ENCODE measurements at regions not wholly inside any gene's neighbourhood (a gene's known extent, or its start where the extent isn't known, plus 50 kb on each side); places are given as distances from the start of the nearest gene placed in this dataset.

- H3K79me1 ChIP-seq (ENCODE audit: insufficient read depth, low read depth, low read length, poor library complexity, severe bottlenecking) = no peaks in the 10 kb centered on the region
- H2BK12ac ChIP-seq (ENCODE audit: insufficient read length, low read depth, low read length) = no peak overlapping the region
- no peak overlapping the region for H3K4ac ChIP-seq (ENCODE audit: low read depth, low read length)
- no peak overlapping the region for H3T11ph ChIP-seq (ENCODE audit: low read length)
- H3K27me3 ChIP-seq (ENCODE audit: insufficient read depth, low read length) = no peaks in the 10 kb centered on the region
- H3K27ac Mint-ChIP-seq = no peak overlapping the region
- H3K4me2 ChIP-seq (ENCODE audit: insufficient read depth, insufficient read length, low read length) = no peak overlapping the region
- no peaks in the 10 kb centered on the region for H3K23me2 ChIP-seq (ENCODE audit: insufficient read length, low read depth, low read length, poor library complexity, severe bottlenecking)
- H2AK5ac ChIP-seq (ENCODE audit: insufficient read length, low read length) = no peak overlapping the region
- no peak overlapping the region for H3K56ac ChIP-seq (ENCODE audit: insufficient read length, low read depth, low read length)
- no peak overlapping the region for H3K14ac ChIP-seq (ENCODE audit: insufficient read depth, low read length)
- H3K4me1 Mint-ChIP-seq = 0 out of 4 replicates have a peak, but pooled peaks cover 0 to 2% of the 10 kb centered on the region in 2 experiments
- no peak overlapping the region for H3K4me3 Mint-ChIP-seq
- H2BK5ac ChIP-seq (ENCODE audit: insufficient read length, low read length) = no peak overlapping the region
- H3K23ac ChIP-seq (ENCODE audit: insufficient read length, low read depth, low read length) = no peak overlapping the region
- no peak overlapping the region for H2BK15ac ChIP-seq (ENCODE audit: low read depth, low read length)
- H2BK20ac ChIP-seq (ENCODE audit: low read depth, low read length, poor library complexity, severe bottlenecking) = no peak overlapping the region
- H4K8ac ChIP-seq (replicated peaks; ENCODE audit: insufficient read length, low read depth, low read length) = no peak overlapping the region
- no peak for TF ChIP-seq CTCF (conservative IDR thresholded peaks at IDR 0.05)
- WGBS (ENCODE audit: extremely low coverage, insufficient read length, low lambda C conversion rate) = no CpG with 5 or more reads among the region's 2 CpGs
- H3K27me3 Mint-ChIP-seq (ENCODE audit: low read depth) = no peaks in the 10 kb centered on the region
- no peaks in the 10 kb centered on the region for H3K9me3 Mint-ChIP-seq
- no peak for DNase-seq
- no peak overlapping the region for H2AFZ ChIP-seq (ENCODE audit: low read length)
- H3K36me3 Mint-ChIP-seq (ENCODE audit: insufficient read depth in 1 of 3, low read depth in 3 of 3) = no peaks in the 10 kb centered on the region
- H4K91ac ChIP-seq (ENCODE audit: insufficient read length, low read depth, low read length) = no peak overlapping the region
- H3K18ac ChIP-seq (ENCODE audit: insufficient read length, low read depth, low read length) = no peak overlapping the region
- H3K4me1 ChIP-seq (ENCODE audit: insufficient read depth, low read length) = no peaks in the 10 kb centered on the region
- H3K27ac ChIP-seq (ENCODE audit: insufficient read length, low read depth, low read length) = no peak overlapping the region
- no peaks in the 10 kb centered on the region for H4K20me1 ChIP-seq (ENCODE audit: control insufficient read depth, insufficient read depth, insufficient read length)
- no peak overlapping the region for H4K5ac ChIP-seq (ENCODE audit: insufficient read length, low read depth, low read length)
- H2BK120ac ChIP-seq (ENCODE audit: low read depth, low read length, poor library complexity, severe bottlenecking) = no peak overlapping the region
- no peaks in the 10 kb centered on the region for H3K9me3 ChIP-seq (ENCODE audit: control insufficient read depth, low read depth, low read length)
- H3K9ac ChIP-seq (ENCODE audit: extremely low read depth, insufficient read length, low read length) = no peak overlapping the region
- H3K79me2 ChIP-seq (ENCODE audit: insufficient read depth, low read length) = no peaks in the 10 kb centered on the region
Measured at GRCh38 chr12:40435251-40435650, 210.5 kb downstream of the LRRK2 start.

Data from H9 (cell line).